Endothelial cell of umbilical vein (primary cell): ENCODE measurements at regions not wholly inside any gene's neighbourhood (a gene's known extent, or its start where the extent isn't known, plus 50 kb on each side); places are given as distances from the start of the nearest gene placed in this dataset.

ENCODE experiments used
- BruUV-seq: library from RNA; stranded (reverse); fragments of 400-500 nt; replicated peaks from 2 replicates; lab custom pipeline; 2021; lab: Mats Ljungman, UMichigan
- CTCF ChIA-PET: fragments of 300-600, 350-600 bp; sonication (Branson Sonifier 250); formaldehyde crosslinking; loops from one replicate; lab custom pipeline; 2021; ENCODE audit warnings: antibody characterized with exemption, inconsistent platforms; lab: Charles Lee
- POLR2A ChIA-PET: fragments of 300-600, 350-600 bp; sonication (Branson Sonifier 250); formaldehyde crosslinking; loops from one replicate; lab custom pipeline; 2021; ENCODE audit warnings: antibody characterized with exemption, inconsistent platforms; lab: Charles Lee
- DNase-seq: peaks from one replicate; pipeline ENCODE4 v3.0.0-alpha.2; 2011; ENCODE audit warnings: low read depth, low spot score
- FAIRE-seq: peaks from 2 replicates; lab custom pipeline; 2011; peaks lifted over from hg19 to GRCh38; lab: Jason Lieb, UNC
- H2AFZ ChIP-seq: 2 replicates; pipeline ENCODE4 v1.6.0; 2012; ENCODE audit warnings: low read depth, low read length, control low read depth, inconsistent platforms
- H3K27ac ChIP-seq: 2 replicates; pipeline ENCODE4 v1.5.1; 2011; ENCODE audit warnings: low read depth, mild to moderate bottlenecking, control low read depth, low read length, moderate library complexity; ENCODE audit not compliant: insufficient read depth
- H3K27me3 ChIP-seq, 2 experiments: 2 replicates each; pipeline versions ENCODE4 v1.6.0 to v1.6.1; 2011; ENCODE audit warnings: low read length in 2 of 2, mixed read lengths in 1 of 2; ENCODE audit not compliant: control insufficient read depth in 2 of 2, insufficient read depth in 2 of 2
- H3K36me3 ChIP-seq, 2 experiments: 2 replicates in 1 of 2; 3 replicates in 1 of 2; pipeline ENCODE4 v1.5.1; 2011; ENCODE audit warnings: low read length in 2 of 2, mild to moderate bottlenecking in 1 of 2, moderate library complexity in 1 of 2; ENCODE audit not compliant: control insufficient read depth in 2 of 2, insufficient read depth in 2 of 2; ENCODE audit errors: extremely low read depth in 1 of 2
- H3K4me1 ChIP-seq: 3 replicates; pipeline ENCODE4 v1.5.1; 2011; ENCODE audit warnings: mild to moderate bottlenecking, low read length; ENCODE audit not compliant: control insufficient read depth, insufficient read depth; ENCODE audit errors: extremely low read depth
- H3K4me2 ChIP-seq: 2 replicates; pipeline ENCODE4 v1.6.1; 2011; ENCODE audit warnings: low read length, control low read depth, mixed read lengths; ENCODE audit not compliant: insufficient read depth
- H3K4me3 ChIP-seq, 3 experiments: fragments of 200-600 bp in 1 of 3; sonication (generic), shearing (Covaris generic) in 1 of 3; replicated peaks in 1 of 3; 2 replicates each; pipeline ENCODE4 v1.5.1; 2011 to 2016; ENCODE audit warnings: control low read depth in 3 of 3, low read length in 3 of 3, mild to moderate bottlenecking in 2 of 3, inconsistent platforms in 1 of 3, low read depth in 1 of 3, moderate library complexity in 1 of 3; ENCODE audit not compliant: insufficient read depth in 1 of 3
- H3K79me2 ChIP-seq: 2 replicates; pipeline ENCODE4 v1.6.0; 2012; ENCODE audit warnings: low read length, inconsistent platforms; ENCODE audit not compliant: control insufficient read depth, insufficient read depth
- H3K9ac ChIP-seq: replicated peaks from 2 replicates; pipeline ENCODE3; 2011; ENCODE audit warnings: low read length, control low read depth; ENCODE audit not compliant: insufficient read depth; ENCODE audit errors: extremely low read depth
- H3K9me1 ChIP-seq: replicated peaks from 3 replicates; pipeline ENCODE4 v1.6.0; 2011; ENCODE audit warnings: mild to moderate bottlenecking, low read length; ENCODE audit not compliant: control insufficient read depth, insufficient read depth; ENCODE audit errors: extremely low read depth
- H3K9me3 ChIP-seq: replicated peaks from 2 replicates; pipeline ENCODE4 v1.5.1; 2012; ENCODE audit warnings: low read length, inconsistent platforms; ENCODE audit not compliant: control insufficient read depth, insufficient read depth
- H4K20me1 ChIP-seq: replicated peaks from 2 replicates; pipeline ENCODE3; 2011; ENCODE audit warnings: mild to moderate bottlenecking, low read length; ENCODE audit not compliant: control insufficient read depth, insufficient read depth; ENCODE audit errors: extremely low read depth
- CTCF ChIP-seq, 2 donors: IDR thresholded peaks; 1 replicate in 1 of 2; 2 replicates in 1 of 2; pipeline ENCODE4 v1.5.1; 2011; ENCODE audit warnings: low read length in 2 of 2, mild to moderate bottlenecking in 2 of 2, moderate library complexity in 2 of 2, control low read depth in 1 of 2, inconsistent platforms in 1 of 2, low read depth in 1 of 2; ENCODE audit not compliant: insufficient read depth in 1 of 2; ENCODE audit errors: extremely low read depth in 1 of 2
- EZH2 ChIP-seq: IDR thresholded peaks from 2 replicates; pipeline ENCODE4 v1.6.1; 2012; ENCODE audit warnings: borderline replicate concordance, low read depth, mild to moderate bottlenecking, moderate library complexity, low read length, inconsistent platforms; ENCODE audit not compliant: severe bottlenecking
- FOS ChIP-seq: IDR thresholded peaks from 2 replicates; pipeline ENCODE4 v1.6.1; 2011; ENCODE audit warnings: mild to moderate bottlenecking, low read length, moderate library complexity, borderline replicate concordance; ENCODE audit not compliant: insufficient read depth
- GATA2 ChIP-seq: IDR thresholded peaks from 2 replicates; pipeline ENCODE4 v1.7.0; 2011; ENCODE audit warnings: low read depth, mild to moderate bottlenecking, moderate library complexity, mixed read lengths, low read length; ENCODE audit not compliant: insufficient read length, insufficient read depth
- JUN ChIP-seq: IDR thresholded peaks from 2 replicates; pipeline ENCODE4 v1.6.1; 2011; ENCODE audit warnings: borderline replicate concordance, low read depth; ENCODE audit not compliant: insufficient read length, insufficient read depth
- MAX ChIP-seq: IDR thresholded peaks from 2 replicates; pipeline ENCODE4 v1.6.1; 2011; ENCODE audit not compliant: insufficient read depth, insufficient read length
- MYC ChIP-seq: IDR thresholded peaks from one replicate; pipeline ENCODE4 v1.6.1; 2011; ENCODE audit warnings: mild to moderate bottlenecking, low read depth, low read length
- POLR2A ChIP-seq: IDR thresholded peaks from 2 replicates; pipeline ENCODE4 v1.6.1; 2012; ENCODE audit warnings: low read depth, mild to moderate bottlenecking, control low read depth, low read length
- POLR2AphosphoS5 ChIP-seq: IDR thresholded peaks from 2 replicates; pipeline ENCODE4 v1.6.1; 2012; ENCODE audit warnings: low read depth, mild to moderate bottlenecking, control low read depth, low read length, moderate library complexity; ENCODE audit not compliant: insufficient read depth
- dilution Hi-C: fragments of 300-500 bp; cut with MboI; formaldehyde crosslinking; loops from one replicate; pipeline ENCODE4 v1.15.0; 2019; ENCODE audit warnings: low sequenced_read_pairs; ENCODE audit not compliant: extremely low pct_ligation_motif_present
- intact Hi-C: fragments of 100-400 bp; cut with micrococcal nuclease; formaldehyde crosslinking; loops from one replicate; pipeline ENCODE4 v1.10.0; 2022

GRCh38 chr16:86704516-86704915, 126.2 kb downstream of the FOXL1 start:
- CTCF ChIA-PET, result no interaction called here

More at GRCh38 chr16:86704516-86704915, 126.2 kb downstream of the FOXL1 start:
- Histone ChIP-seq H4K20me1 (no peaks in the 10 kb centered on the region), H3K4me3 (no peak overlapping the region), H3K4me1 (no peaks in the 10 kb centered on the region), H3K9me1 (no peaks in the 10 kb centered on the region), H3K9me3 (no peaks in the 10 kb centered on the region), H2AFZ (no peak overlapping the region), H3K4me2 (no peak overlapping the region), H3K36me3 (no peaks in the 10 kb centered on the region), H3K9ac (no peak overlapping the region), H3K27me3 (no peaks in the 10 kb centered on the region), H3K27ac (no peak overlapping the region), H3K79me2 (no peaks in the 10 kb centered on the region)
- POLR2A ChIA-PET, result no interaction called here
- no peak for TF ChIP-seq POLR2AphosphoS5
- no peak for TF ChIP-seq GATA2
- no peak for TF ChIP-seq FOS
- no peak for TF ChIP-seq MAX
- TF ChIP-seq EZH2, result no peak
- no peak for TF ChIP-seq JUN
- no peak for TF ChIP-seq MYC
- no peak for TF ChIP-seq CTCF (IDR thresholded peaks at IDR 0.05; ENCODE audit: extremely low read depth in 1 of 2, insufficient read depth in 1 of 2, low read depth in 1 of 2, low read length in 2 of 2)
- TF ChIP-seq POLR2A, result no peak
- BruUV-seq, result no TSS peak
- FAIRE-seq (no peak), DNase-seq (no peak)
- intact Hi-C loops, result no loop called here
- dilution Hi-C loops, result no loop called here
